ENCODE measurements at regions not wholly inside any gene's neighbourhood (a gene's known extent, or its start where the extent isn't known, plus 50 kb on each side); places are given as distances from the start of the nearest gene placed in this dataset.

- ATAC-seq, result no peak
- TF ChIP-seq GLIS3 (CRISPR knock-in tag; IDR thresholded peaks at IDR 0.05) (no peak), ZFP3 (CRISPR knock-in tag; IDR thresholded peaks at IDR 0.05) (no peak), ZC3H10 (CRISPR knock-in tag; IDR thresholded peaks at IDR 0.05) (no peak), ZNF8 (CRISPR knock-in tag; IDR thresholded peaks at IDR 0.05) (no peak), ZFP30 (CRISPR knock-in tag; IDR thresholded peaks at IDR 0.05) (no peak)
These were observed 209.3 kb upstream of the PKN2 start for GRCh38 chr1:88474555-88475304.

- TF ChIP-seq RARB (CRISPR knock-in tag; IDR thresholded peaks at IDR 0.05) (no peak), CREB5 (CRISPR knock-in tag; IDR thresholded peaks at IDR 0.05; ENCODE audit: low read depth) (no peak), BACH2 (CRISPR knock-in tag; IDR thresholded peaks at IDR 0.05; ENCODE audit: borderline replicate concordance) (no peak), TOX (CRISPR knock-in tag; IDR thresholded peaks at IDR 0.05; ENCODE audit: borderline replicate concordance) (no peak), ARNTL (CRISPR knock-in tag; IDR thresholded peaks at IDR 0.05; ENCODE audit: borderline replicate concordance, low read depth) (no peak), POU6F1 (CRISPR knock-in tag; IDR thresholded peaks at IDR 0.05; ENCODE audit: borderline replicate concordance, low read depth) (no peak), CSDC2 (CRISPR knock-in tag; IDR thresholded peaks at IDR 0.05) (no peak), ZNF565 (CRISPR knock-in tag; conservative IDR thresholded peaks at IDR 0.05; ENCODE audit: low read depth) (no peak), ESRRG (CRISPR knock-in tag; IDR thresholded peaks at IDR 0.05) (no peak), ISL1 (CRISPR knock-in tag; IDR thresholded peaks at IDR 0.05) (no peak), ZFP3 (CRISPR knock-in tag; IDR thresholded peaks at IDR 0.05) (no peak), ZNF8 (CRISPR knock-in tag; IDR thresholded peaks at IDR 0.05) (no peak)
- no peak for ATAC-seq
These were observed 199.2 kb upstream of the PKN2 start for GRCh38 chr1:88484881-88485280.

- no peak for ATAC-seq
- no peak for TF ChIP-seq SNAI2 (CRISPR knock-in tag; IDR thresholded peaks at IDR 0.05)
- TF ChIP-seq ZFP30 (CRISPR knock-in tag; IDR thresholded peaks at IDR 0.05), result no peak
- TF ChIP-seq TCF4 (CRISPR knock-in tag; IDR thresholded peaks at IDR 0.05; ENCODE audit: borderline replicate concordance), result no peak
- TF ChIP-seq ZC3H10 (CRISPR knock-in tag; IDR thresholded peaks at IDR 0.05), result no peak
- TF ChIP-seq PPARA (CRISPR knock-in tag; IDR thresholded peaks at IDR 0.05; ENCODE audit: borderline replicate concordance), result no peak
- TF ChIP-seq CSDC2 (CRISPR knock-in tag; IDR thresholded peaks at IDR 0.05), result no peak
- TF ChIP-seq CSRNP3 (CRISPR knock-in tag; IDR thresholded peaks at IDR 0.05), result no peak
- no peak for TF ChIP-seq POU6F1 (CRISPR knock-in tag; IDR thresholded peaks at IDR 0.05; ENCODE audit: borderline replicate concordance, low read depth)
- TF ChIP-seq ARNTL (CRISPR knock-in tag; IDR thresholded peaks at IDR 0.05; ENCODE audit: borderline replicate concordance, low read depth), result no peak
- no peak for TF ChIP-seq GLIS3 (CRISPR knock-in tag; IDR thresholded peaks at IDR 0.05)
- no peak for TF ChIP-seq TOX (CRISPR knock-in tag; IDR thresholded peaks at IDR 0.05; ENCODE audit: borderline replicate concordance)
- no peak for TF ChIP-seq ZFP3 (CRISPR knock-in tag; IDR thresholded peaks at IDR 0.05)
These were observed 195.8 kb upstream of the PKN2 start for GRCh38 chr1:88488237-88488636.

GRCh38 chr1:88490676-88491075, 193.4 kb upstream of the PKN2 start:
- no peak for TF ChIP-seq CREB5 (CRISPR knock-in tag; IDR thresholded peaks at IDR 0.05; ENCODE audit: low read depth)
- TF ChIP-seq ZFP3 (CRISPR knock-in tag; IDR thresholded peaks at IDR 0.05), result no peak
- TF ChIP-seq ZFP30 (CRISPR knock-in tag; IDR thresholded peaks at IDR 0.05), result no peak

More at GRCh38 chr1:88490676-88491075, 193.4 kb upstream of the PKN2 start:
- no peak for ATAC-seq
